ENCODE measurements at regions not wholly inside any gene's neighbourhood (a gene's known extent, or its start where the extent isn't known, plus 50 kb on each side); places are given as distances from the start of the nearest gene placed in this dataset.

DNA sequence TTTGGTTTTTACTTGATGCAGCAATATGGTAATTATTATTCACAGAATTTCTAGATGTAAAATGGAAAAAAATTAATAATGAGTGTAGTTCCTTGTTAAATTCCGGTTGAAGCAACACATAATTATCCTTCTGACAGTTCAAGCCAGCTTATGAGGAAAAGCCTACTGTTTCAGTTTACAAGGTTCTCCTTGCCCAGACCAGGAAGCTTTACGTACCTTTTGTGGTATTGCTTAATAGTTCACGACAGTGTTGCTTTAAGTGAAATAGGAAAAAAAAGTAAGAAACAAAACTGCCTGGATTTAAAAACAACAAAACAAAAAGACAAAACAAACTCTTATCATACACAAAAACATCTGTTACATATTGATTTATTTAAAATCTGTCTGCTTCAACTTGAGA is 547.3 kb upstream of the C9orf72 start:
- TF ChIP-seq, protein P1, sequence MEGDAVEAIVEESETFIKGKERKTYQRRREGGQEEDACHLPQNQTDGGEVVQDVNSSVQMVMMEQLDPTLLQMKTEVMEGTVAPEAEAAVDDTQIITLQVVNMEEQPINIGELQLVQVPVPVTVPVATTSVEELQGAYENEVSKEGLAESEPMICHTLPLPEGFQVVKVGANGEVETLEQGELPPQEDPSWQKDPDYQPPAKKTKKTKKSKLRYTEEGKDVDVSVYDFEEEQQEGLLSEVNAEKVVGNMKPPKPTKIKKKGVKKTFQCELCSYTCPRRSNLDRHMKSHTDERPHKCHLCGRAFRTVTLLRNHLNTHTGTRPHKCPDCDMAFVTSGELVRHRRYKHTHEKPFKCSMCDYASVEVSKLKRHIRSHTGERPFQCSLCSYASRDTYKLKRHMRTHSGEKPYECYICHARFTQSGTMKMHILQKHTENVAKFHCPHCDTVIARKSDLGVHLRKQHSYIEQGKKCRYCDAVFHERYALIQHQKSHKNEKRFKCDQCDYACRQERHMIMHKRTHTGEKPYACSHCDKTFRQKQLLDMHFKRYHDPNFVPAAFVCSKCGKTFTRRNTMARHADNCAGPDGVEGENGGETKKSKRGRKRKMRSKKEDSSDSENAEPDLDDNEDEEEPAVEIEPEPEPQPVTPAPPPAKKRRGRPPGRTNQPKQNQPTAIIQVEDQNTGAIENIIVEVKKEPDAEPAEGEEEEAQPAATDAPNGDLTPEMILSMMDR (conservative IDR thresholded peaks at IDR 0.05) = no peak
- TF ChIP-seq EZH2 (IDR thresholded peaks at IDR 0.05; ENCODE audit: low read depth) = no peak

All from PC-9 (cell line).